T-helper 2 cell treated with Interferon-gamma antibody and Interleukin-4, amounts not matched to agents 100 ng/mL and 5 ng/mL, for 36 hours (primary cell): ENCODE measurements at regions not wholly inside any gene's neighbourhood (a gene's known extent, or its start where the extent isn't known, plus 50 kb on each side); places are given as distances from the start of the nearest gene placed in this dataset.
"Not testable (repeated sequence)": the region's sequence is repeated elsewhere in the genome, so short reads cannot be mapped to it uniquely, and the experiment has no call there.

ENCODE experiments used
- intact Hi-C: fragments of 100-400 bp; cut with micrococcal nuclease; formaldehyde crosslinking; loops from one replicate; pipeline ENCODE4 v1.15.1; 2023

DNA sequence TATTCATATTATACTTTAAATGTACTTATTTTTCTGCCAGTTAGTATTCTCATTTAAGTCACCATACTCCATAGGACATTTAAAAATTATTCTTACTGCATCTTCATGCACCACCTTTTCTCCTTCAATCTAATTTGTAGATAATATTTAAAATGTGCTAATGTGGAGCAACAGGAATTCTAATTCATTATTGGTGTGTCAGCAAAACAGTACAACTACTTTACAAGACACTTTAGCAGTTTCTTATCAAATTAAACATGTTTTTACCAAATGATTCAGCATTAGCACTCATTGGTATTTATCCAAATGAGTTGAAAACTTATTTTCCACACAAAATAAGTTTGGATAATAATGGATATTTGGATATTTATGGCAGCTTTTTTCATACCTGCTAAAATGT, 1041.8 kb upstream of the ADGRB3 start:
- intact Hi-C loops, result no loop called here

DNA sequence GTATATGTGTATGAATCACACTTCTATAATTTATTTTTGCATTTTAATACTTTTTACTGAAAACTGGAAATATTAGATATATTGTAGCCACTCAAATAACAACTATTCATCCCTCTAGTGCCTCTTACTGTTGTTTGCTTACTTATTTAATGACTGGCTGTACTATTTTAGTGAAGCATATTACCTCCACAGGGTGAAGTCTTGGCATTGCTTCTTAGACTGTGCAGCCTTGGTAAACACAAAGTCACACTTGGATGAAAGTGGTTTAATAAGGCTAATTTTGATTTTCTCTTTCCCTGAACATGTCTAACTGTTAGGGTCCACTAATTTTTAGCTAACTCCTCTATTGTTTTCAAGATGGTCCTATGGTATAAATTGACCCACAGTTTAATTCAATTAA, 1043.2 kb upstream of the ADGRB3 start:
- intact Hi-C loops, result no loop called here

GRCh38 chr6:67567842-67568241, 1067.2 kb upstream of the ADGRB3 start:
- intact Hi-C loops, result no loop called here

DNA sequence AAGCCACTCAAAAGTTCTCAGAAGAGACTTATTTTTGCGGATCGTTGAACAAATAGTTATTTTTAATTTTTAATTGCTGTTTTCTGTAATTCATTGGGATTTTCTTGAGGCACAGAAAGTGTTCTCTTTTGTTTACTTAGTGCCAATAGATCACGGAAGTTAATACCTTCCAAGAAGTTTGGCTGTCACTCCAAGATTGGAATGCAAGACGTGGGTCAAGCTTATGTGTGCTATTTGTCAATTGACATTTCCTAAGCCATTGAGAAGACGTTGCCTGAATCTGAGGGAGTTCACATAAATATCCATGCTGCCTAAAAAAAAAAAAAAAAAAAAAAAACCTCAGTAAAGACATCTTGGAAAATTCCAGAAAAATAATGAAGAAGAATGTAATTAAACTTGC, 1071.4 kb upstream of the ADGRB3 start:
- intact Hi-C loops, result no loop called here

GRCh38 chr6:67560068-67560467, 1075.0 kb upstream of the ADGRB3 start:
- intact Hi-C loops, result no loop called here

DNA sequence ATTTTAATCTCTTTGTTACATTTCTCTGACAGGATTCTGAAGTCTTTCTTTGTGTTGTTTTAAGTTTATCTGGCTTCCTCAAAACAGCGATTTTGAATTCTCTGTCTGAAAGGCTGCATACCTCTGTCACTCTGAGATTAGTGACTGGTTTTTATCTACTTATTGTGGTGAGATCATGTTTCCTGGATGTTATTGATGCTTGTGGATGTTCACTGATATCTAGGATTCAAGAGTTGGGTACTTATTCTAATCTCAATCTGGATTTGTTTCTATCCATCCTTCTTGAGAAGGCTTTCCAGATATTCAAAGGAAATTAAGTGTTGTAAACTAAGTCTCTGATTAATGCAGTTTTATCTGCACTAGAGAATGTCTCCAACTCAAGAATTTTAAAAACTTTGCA, 1076.1 kb upstream of the ADGRB3 start:
- intact Hi-C loops, result no loop called here

DNA sequence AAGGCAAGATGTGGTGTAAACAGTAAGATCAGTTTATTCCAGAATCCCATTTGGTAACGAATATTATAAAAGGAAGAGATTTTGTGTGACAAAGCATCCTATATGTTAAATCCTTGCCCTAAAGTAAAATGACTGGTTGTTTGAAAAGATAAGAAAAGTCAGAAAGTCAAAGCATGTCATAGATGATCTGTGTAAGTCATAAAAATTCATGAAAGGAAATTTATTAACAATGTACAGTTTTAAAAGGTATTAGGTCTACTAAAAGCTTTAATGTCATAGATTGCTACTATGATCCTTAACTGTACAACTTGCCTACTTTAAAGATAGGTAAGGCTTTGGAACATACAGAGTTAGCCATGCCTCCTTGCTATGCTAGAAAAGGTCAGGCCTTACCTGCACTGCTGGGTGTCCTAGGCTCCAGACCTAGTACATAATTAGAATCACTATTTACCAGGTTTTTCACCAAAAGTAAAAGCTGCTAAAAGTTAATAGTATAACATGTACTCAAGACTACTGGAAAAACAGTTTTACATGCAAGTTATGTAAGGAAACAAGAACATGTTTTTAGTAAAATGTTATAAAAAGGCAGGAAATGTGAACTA, 1090.1 kb upstream of the ADGRB3 start:
- intact Hi-C loops, result no loop called here

- intact Hi-C loops, result no loop called here
Measured at GRCh38 chr6:67541586-67541985, 1093.5 kb upstream of the ADGRB3 start.

DNA sequence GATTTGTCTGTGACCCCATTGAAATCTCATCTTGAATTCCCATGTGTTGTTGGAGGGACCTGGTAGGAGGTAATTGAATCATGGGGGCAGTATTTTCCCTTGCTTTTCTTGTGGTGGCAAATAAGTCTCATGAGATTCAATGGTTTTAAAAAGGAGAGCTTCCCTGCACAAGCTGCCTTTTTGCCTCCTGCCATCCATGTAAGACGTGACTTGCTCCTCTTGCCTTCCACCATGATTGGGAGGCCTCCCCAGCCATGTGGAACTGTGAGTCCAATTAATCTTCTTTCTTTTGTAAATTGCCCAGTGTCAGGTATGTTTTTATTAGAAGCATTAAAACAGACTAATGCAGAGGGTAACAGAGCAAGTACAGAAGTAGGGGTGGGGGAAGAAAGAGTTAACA, 1097.0 kb upstream of the ADGRB3 start:
- intact Hi-C loops, result no loop called here

DNA sequence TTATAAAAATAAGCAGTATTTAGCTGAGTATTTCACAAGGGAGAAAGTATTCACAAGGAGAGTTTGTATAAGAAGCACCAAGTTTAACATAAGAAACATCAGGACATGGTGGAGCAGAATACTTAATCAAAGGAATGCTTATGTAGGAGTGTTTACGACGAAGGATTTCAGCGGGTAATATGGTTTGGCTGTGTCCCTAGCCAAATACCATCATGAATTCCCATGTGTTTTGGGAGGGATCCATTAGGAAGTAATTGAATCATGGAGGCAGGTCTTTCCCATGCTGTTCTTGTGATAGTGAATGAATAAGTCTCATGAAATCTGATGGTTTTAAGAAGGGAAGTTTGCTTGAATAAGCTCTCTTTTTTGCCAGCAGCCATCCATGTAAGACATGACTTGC, 1099.1 kb upstream of the ADGRB3 start:
- intact Hi-C loops, result no loop called here

DNA sequence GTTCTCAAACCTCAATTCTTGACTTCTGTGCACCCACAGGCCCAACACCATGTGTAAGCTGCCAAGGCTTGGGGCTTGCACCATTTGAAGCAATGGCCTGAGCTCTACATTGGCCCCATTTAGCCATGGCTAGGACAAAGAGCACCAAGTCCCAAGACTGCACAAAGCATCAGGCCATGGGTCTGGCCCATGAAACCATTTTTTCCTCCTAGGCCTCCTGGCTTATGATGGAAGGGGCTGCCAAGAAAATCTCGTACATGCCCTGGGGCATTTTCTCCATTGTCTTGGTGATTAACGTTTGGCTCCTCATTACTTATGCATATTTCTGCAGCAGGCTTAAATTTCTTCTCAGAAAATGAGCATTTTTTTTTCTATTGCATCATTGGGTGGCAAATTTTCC, 1128.7 kb upstream of the ADGRB3 start:
- intact Hi-C loops, result no loop called here

GRCh38 chr6:67501755-67502154, 1133.3 kb upstream of the ADGRB3 start:
- intact Hi-C loops, result no loop called here

DNA sequence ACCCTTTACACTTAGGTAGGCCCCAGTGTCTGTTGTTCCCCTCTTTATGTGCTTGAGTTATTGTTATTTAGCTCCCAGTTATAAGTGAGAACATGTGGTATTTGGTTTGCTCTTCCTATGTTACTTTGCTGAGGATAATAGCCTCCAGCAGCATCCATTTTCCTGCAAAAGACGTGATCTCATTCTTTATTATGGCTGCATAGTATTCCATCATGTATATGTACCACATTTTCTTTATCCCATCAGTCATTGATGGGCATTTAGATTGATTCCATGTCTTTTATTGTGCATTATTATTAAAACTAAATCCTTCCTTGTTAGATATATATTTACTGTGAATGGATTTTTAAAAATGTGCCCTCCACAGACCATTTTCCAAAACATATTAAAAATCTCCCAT, 1137.3 kb upstream of the ADGRB3 start:
- intact Hi-C loops, result no loop called here

- intact Hi-C loops, result no loop called here
Measured at GRCh38 chr6:67496191-67496590, 1138.9 kb upstream of the ADGRB3 start.

- intact Hi-C loops, result no loop called here
Measured at GRCh38 chr6:67493682-67494081, 1141.4 kb upstream of the ADGRB3 start.

- intact Hi-C loops, result no loop called here
Measured at GRCh38 chr6:67475700-67476099, 1159.4 kb upstream of the ADGRB3 start.

DNA sequence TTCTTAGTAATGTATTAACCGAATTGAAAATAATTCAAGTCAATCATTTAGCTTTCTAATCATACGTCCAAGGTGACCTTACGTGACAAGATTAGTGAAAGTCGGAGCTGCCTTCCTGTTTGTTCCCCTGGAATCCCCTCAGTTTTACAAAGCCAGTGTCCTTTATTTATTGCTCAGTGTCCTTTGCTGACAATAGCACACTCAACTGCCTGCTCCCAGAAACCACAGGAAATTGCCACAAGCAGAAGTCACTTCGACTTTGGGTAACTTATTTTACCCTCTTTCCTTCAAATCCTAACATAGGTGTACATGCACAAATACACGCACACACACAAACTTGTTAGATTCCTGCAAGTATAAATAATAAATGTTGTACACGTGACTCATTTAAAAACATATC, 1167.7 kb upstream of the ADGRB3 start:
- intact Hi-C loops, result no loop called here

DNA sequence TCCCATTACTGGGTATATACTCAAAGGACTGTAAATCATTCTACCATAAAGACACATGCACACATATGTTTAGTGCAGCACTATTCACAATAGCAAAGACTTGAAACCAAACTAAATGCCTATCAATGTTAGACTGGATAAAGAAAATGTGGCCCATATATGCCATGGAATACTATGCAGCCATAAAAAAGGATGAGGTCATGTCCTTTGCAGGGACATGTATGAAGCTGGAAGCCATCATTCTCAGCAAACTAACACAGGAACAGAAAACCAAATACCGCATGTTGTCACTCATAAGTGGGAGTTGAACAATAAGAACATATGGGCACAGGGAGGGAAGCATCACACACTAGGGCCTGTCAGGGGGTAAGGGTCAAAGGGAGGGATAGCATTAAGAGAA, 1172.4 kb upstream of the ADGRB3 start:
- intact Hi-C loops, result not testable (repeated sequence)

GRCh38 chr6:67459556-67459955, 1175.5 kb upstream of the ADGRB3 start:
- intact Hi-C loops, result no loop called here

GRCh38 chr6:67458265-67458664, 1176.8 kb upstream of the ADGRB3 start:
- intact Hi-C loops, result no loop called here

DNA sequence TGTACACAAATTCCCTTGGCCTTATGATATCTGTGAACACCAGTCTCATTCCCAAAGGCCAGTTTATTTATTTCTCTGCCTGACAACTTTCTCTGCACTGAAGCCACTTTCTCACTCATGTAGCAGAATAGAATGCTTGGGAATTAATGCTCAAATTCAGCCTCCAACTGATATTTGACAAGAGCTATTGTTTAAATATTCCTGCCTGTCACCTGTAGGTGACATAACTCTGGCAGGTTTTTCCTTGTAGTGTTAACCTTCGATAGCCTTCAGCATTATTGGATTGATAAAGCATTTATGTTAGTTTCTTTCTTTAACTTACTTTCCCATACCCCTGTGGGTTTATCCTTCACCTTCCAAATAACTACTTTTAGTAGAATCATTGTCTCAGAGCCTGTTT, 1183.2 kb upstream of the ADGRB3 start:
- intact Hi-C loops, result no loop called here

DNA sequence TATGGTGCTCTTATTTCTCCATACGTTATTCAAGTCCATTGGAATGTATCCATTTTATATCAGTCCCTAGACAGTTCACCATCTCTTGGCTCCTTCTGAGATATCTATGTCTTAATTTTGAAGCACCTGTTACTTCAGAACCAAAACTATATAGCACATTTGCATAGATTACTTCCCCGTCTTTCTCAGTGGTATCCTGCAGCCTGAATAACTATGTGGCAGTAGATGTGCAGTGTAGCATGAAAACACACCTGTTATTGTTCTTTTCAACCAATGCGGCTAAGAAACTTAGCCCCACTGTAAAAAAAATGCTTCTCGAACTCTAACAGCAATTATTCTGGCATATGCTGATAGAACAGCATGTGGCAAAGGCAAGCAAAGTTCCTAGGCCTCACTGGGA, 1184.4 kb upstream of the ADGRB3 start:
- intact Hi-C loops, result no loop called here

DNA sequence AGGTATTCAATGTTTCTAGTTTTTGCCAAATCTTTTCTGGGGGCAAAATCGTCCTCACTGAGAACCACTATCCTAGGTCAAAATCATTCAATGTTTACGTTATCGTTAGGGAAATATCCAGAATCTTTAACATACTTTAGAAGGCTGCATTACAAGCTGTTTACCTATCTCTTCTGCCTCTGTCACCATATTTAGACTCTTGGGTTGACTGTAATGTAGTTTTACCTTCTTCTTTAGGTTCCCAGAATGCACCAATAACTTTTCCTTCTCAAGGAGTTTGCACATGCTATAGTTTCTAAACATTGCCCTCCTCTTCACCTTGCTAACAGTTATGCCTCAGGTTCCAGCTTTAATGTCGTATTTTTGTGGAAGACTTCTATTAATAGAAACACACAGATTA, 1185.5 kb upstream of the ADGRB3 start:
- intact Hi-C loops, result no loop called here

- intact Hi-C loops, result loop anchor here (5.0 kb wide), 1 partner anchor 369 kb away; no protein-coding TSS in a partner anchor
Measured at GRCh38 chr6:67433124-67433523, 1202.0 kb upstream of the ADGRB3 start.
